ENCODE measurements at regions not wholly inside any gene's neighbourhood (a gene's known extent, or its start where the extent isn't known, plus 50 kb on each side); places are given as distances from the start of the nearest gene placed in this dataset.

DNA sequence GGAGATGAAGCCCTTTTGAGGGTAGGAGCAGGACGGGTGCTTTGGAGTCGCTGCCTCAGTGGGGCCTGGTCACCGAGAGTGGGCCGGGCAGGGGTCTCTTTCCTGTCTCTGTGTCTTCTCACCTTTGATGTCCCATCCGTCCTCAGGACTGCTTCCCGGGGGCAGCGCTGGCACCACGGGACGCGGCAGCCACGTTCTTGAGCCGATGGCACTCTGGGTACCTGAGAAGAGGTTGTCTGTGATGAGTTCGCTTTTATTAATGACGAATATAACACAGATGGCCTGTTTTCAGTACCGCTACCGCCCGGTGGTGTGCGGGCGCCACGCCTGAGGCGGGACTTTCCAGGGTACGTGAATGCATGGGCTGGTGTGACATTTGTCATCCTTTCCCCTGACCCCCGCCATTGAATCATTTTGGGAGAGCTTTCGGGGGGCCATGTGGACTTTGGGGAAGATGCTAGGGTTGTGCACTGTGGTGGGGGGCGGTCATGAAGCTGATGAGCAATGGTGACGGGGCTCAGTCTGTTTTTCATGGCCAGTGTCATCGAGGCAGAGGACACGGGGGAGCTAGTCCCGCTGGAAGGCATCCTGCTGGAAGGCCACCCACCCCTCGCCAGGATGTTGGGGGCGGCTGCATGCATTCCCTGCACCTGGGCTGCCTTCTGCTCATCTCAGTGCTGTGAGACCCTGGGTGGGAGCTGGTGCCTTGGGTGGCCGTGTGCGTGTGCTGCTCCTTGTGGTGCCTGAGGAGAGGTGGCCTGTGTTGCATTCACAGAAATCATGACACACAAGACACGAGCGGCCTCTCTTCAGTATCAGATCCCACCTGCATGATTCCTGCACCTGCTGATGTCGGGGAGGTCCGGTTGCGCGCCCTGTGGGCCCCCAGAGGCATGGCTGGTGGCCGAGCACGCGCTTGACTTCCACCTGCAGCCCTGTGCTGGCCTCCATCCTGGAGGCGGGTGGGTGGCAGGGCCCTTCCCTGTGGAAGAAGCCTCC lies 162.5 kb upstream of the RTL1 start:
- TF ChIP-seq, protein P1, sequence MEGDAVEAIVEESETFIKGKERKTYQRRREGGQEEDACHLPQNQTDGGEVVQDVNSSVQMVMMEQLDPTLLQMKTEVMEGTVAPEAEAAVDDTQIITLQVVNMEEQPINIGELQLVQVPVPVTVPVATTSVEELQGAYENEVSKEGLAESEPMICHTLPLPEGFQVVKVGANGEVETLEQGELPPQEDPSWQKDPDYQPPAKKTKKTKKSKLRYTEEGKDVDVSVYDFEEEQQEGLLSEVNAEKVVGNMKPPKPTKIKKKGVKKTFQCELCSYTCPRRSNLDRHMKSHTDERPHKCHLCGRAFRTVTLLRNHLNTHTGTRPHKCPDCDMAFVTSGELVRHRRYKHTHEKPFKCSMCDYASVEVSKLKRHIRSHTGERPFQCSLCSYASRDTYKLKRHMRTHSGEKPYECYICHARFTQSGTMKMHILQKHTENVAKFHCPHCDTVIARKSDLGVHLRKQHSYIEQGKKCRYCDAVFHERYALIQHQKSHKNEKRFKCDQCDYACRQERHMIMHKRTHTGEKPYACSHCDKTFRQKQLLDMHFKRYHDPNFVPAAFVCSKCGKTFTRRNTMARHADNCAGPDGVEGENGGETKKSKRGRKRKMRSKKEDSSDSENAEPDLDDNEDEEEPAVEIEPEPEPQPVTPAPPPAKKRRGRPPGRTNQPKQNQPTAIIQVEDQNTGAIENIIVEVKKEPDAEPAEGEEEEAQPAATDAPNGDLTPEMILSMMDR (IDR thresholded peaks at IDR 0.05; ENCODE audit: low read length): no peak
- TF ChIP-seq EZH2 (optimal IDR thresholded peaks at IDR 0.05; ENCODE audit: low read depth, low read length): no peak

All from MM.1S (cell line).